ENCODE measurements at regions not wholly inside any gene's neighbourhood (a gene's known extent, or its start where the extent isn't known, plus 50 kb on each side); places are given as distances from the start of the nearest gene placed in this dataset.

DNA sequence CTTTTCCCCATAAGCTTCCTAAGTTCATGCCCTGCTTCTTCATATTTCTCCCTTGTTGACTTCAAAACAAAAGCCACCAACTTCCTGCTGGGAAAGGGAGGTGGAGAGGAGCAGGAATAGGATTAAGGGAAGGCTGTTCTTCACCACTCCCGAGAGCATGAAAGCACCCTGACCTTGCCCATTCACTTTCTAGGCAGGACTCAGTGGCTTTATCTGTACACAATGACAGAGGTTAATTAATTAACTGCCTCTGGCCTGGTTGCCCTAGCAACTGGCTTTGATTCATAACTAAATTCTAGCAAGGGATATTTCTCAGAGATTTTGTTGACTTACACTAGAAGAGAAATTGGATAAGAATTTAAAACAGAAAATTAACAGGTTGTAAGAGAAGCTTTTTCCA lies 396.8 kb downstream of the RPS29 start:
- TF ChIP-seq, protein P1, sequence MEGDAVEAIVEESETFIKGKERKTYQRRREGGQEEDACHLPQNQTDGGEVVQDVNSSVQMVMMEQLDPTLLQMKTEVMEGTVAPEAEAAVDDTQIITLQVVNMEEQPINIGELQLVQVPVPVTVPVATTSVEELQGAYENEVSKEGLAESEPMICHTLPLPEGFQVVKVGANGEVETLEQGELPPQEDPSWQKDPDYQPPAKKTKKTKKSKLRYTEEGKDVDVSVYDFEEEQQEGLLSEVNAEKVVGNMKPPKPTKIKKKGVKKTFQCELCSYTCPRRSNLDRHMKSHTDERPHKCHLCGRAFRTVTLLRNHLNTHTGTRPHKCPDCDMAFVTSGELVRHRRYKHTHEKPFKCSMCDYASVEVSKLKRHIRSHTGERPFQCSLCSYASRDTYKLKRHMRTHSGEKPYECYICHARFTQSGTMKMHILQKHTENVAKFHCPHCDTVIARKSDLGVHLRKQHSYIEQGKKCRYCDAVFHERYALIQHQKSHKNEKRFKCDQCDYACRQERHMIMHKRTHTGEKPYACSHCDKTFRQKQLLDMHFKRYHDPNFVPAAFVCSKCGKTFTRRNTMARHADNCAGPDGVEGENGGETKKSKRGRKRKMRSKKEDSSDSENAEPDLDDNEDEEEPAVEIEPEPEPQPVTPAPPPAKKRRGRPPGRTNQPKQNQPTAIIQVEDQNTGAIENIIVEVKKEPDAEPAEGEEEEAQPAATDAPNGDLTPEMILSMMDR (IDR thresholded peaks at IDR 0.05), result no peak
- Mint-ChIP-seq H3K9me3 (ENCODE audit: low read depth) (no peaks in the 10 kb centered on the region), H3K4me3 (ENCODE audit: unreplicated experiment) (no peak overlapping the region), H3K27ac (ENCODE audit: unreplicated experiment) (no peak overlapping the region), H3K36me3 (ENCODE audit: low read depth) (no peaks in the 10 kb centered on the region), H3K4me1 (ENCODE audit: low read depth) (no peaks in the 10 kb centered on the region), H3K27me3 (ENCODE audit: low read depth) (peaks cover 3% of the 10 kb centered on the region)
- no peak for DNase-seq (ENCODE audit: low spot score)

DNA sequence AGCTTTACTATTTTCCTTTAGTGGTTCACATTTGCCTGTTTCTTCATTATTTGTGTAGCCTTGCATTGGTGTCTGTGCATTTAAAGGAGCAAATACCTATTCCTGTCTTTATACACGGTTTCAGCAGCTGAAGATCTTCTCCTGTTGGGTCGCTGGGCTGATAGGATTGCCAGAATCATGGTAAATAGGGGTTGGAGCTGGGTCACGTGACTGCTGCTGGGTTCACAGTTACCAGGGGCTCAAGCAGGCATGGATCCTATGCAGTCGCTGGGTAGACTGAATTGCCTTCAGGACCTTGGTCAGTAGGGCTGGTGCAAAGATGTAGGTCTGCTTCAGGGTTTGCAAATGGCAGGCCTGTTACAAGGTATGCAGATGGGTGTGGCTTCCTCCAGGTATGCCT lies 398.4 kb downstream of the RPS29 start:
- H3K4me1 Mint-ChIP-seq (ENCODE audit: low read depth), result no peaks in the 10 kb centered on the region
- TF ChIP-seq, protein P1 (IDR thresholded peaks at IDR 0.05), result no peak
- no peak overlapping the region for H3K27ac Mint-ChIP-seq (ENCODE audit: unreplicated experiment)
- H3K4me3 Mint-ChIP-seq (ENCODE audit: unreplicated experiment), result no peak overlapping the region
- H3K9me3 Mint-ChIP-seq (ENCODE audit: low read depth), result no peaks in the 10 kb centered on the region
- no peaks in the 10 kb centered on the region for H3K36me3 Mint-ChIP-seq (ENCODE audit: low read depth)
- H3K27me3 Mint-ChIP-seq (ENCODE audit: low read depth), result peaks cover 3% of the 10 kb centered on the region
- DNase-seq (ENCODE audit: low spot score), result no peak

DNA sequence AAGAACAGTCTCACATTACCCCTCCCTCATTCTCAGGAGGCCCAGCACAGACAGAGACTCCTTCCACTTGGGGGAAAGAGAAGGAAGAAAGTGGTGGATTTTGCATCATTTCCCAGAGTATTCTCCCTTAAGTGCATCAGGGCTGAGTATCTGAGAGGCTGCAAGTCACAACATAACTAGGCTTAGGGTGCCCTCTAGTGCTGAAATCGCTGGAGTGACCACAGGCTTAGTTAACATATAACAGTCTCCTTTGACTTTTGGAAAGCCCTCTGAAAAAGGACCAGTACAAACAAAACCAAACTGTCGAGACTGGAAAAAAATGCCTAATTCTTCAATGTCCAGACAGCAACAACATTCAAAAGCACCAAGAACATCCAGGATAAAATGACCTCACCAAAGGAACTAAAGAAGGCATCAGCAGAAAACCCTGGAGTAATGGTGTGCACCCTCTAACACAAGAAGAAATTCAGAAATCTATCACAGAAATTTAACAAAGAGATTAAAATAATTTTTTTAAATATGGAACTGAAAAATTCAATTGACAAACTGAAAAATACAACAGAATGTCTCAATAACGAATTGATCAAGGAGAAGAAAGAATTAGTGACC lies 412.3 kb downstream of the RPS29 start:
- no peaks in the 10 kb centered on the region for H3K36me3 Mint-ChIP-seq (ENCODE audit: low read depth)
- TF ChIP-seq, protein P1 (IDR thresholded peaks at IDR 0.05), result peak; percentile 82
- H3K27ac Mint-ChIP-seq (ENCODE audit: unreplicated experiment), result no peak overlapping the region
- H3K27me3 Mint-ChIP-seq (ENCODE audit: low read depth), result peaks cover 11% of the 10 kb centered on the region
- no peaks in the 10 kb centered on the region for H3K9me3 Mint-ChIP-seq (ENCODE audit: low read depth)
- H3K4me1 Mint-ChIP-seq (ENCODE audit: low read depth), result no peaks in the 10 kb centered on the region
- no peak overlapping the region for H3K4me3 Mint-ChIP-seq (ENCODE audit: unreplicated experiment)
- DNase-seq (ENCODE audit: low spot score), result no peak

DNA sequence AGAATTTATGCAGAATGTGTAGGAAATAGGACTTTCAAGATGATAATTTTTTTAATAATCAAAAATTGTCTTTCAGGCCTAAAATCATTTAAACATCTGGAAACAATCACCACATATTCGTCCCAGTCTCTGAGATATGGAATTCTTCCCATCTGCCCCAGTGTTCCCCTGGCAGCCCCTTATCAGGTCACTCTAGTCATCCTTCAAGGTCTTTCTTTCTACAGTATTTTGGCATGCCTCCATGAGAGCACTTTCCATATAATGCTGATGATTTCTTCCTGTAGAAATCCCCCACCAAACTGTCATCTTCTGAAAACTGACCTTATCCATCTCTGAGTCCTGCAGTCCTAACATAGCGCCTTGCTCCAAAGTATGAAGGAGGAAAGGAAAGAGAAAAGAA lies 422.1 kb downstream of the RPS29 start:
- DNase-seq (ENCODE audit: low spot score), result no peak
- no peaks in the 10 kb centered on the region for H3K4me1 Mint-ChIP-seq (ENCODE audit: low read depth)
- TF ChIP-seq, protein P1 (IDR thresholded peaks at IDR 0.05), result no peak
- H3K4me3 Mint-ChIP-seq (ENCODE audit: unreplicated experiment), result no peak overlapping the region
- peaks cover 2% of the 10 kb centered on the region for H3K27me3 Mint-ChIP-seq (ENCODE audit: low read depth)
- H3K9me3 Mint-ChIP-seq (ENCODE audit: low read depth), result no peaks in the 10 kb centered on the region
- H3K36me3 Mint-ChIP-seq (ENCODE audit: low read depth), result no peaks in the 10 kb centered on the region
- no peak overlapping the region for H3K27ac Mint-ChIP-seq (ENCODE audit: unreplicated experiment)

DNA sequence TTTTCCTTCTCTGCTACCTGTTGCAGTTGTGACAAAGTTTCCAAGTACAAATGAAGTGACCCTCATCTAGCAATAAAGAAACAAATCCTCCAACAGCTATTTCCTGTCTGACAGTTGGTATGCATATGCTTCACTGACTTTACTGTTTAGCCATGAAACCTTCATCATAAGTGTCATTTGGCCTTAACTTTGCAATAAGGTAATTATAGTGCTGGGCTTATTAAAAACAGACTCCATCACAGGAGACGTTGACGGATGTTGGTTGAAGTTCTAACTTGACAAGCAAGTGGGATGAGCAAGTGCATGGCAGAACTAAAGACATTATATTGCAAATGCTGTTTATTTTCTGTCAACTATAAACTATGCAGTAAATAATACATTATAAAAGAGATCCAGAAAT lies 425.2 kb downstream of the RPS29 start:
- Mint-ChIP-seq H3K9me3 (ENCODE audit: low read depth) (no peaks in the 10 kb centered on the region), H3K36me3 (ENCODE audit: low read depth) (no peaks in the 10 kb centered on the region), H3K27ac (ENCODE audit: unreplicated experiment) (no peak overlapping the region), H3K27me3 (ENCODE audit: low read depth) (no peaks in the 10 kb centered on the region), H3K4me3 (ENCODE audit: unreplicated experiment) (no peak overlapping the region), H3K4me1 (ENCODE audit: low read depth) (no peaks in the 10 kb centered on the region)
- TF ChIP-seq, protein P1 (IDR thresholded peaks at IDR 0.05), result no peak
- DNase-seq (ENCODE audit: low spot score), result no peak

Data from chondrocyte (in vitro differentiated cells).